ENCODE measurements at regions not wholly inside any gene's neighbourhood (a gene's known extent, or its start where the extent isn't known, plus 50 kb on each side); places are given as distances from the start of the nearest gene placed in this dataset.

GRCh38 chr18:57202881-57203280 lies 56.0 kb downstream of the BOD1L2 start:
- no peaks in the 10 kb centered on the region for H3K36me3 Mint-ChIP-seq (ENCODE audit: insufficient read depth)
- ATAC-seq (replicated peaks) (no peak), DNase-seq (no peak)
- H3K27ac Mint-ChIP-seq = no peak overlapping the region
- H3K4me3 Mint-ChIP-seq = no peak overlapping the region
- H3K27me3 Mint-ChIP-seq = peaks cover 12 to 36% of the 10 kb centered on the region in 2 donors
- H3K4me1 Mint-ChIP-seq (ENCODE audit: low read depth in 2 of 2) = no peaks in the 10 kb centered on the region
- peaks cover 0 to 2% of the 10 kb centered on the region in 2 donors for H3K9me3 Mint-ChIP-seq

GRCh38 chr18:57205641-57206040 lies 58.8 kb downstream of the BOD1L2 start:
- DNase-seq (no peak), ATAC-seq (replicated peaks) (no peak)
- H3K4me1 Mint-ChIP-seq (ENCODE audit: low read depth in 2 of 2) = peaks cover 0 to 8% of the 10 kb centered on the region in 2 donors
- no peak overlapping the region for H3K4me3 Mint-ChIP-seq
- H3K9me3 Mint-ChIP-seq = peaks cover 0 to 2% of the 10 kb centered on the region in 2 donors
- H3K27me3 Mint-ChIP-seq = peaks cover 14 to 36% of the 10 kb centered on the region in 2 donors
- H3K36me3 Mint-ChIP-seq (ENCODE audit: insufficient read depth) = no peaks in the 10 kb centered on the region
- H3K27ac Mint-ChIP-seq = no peak overlapping the region

GRCh38 chr18:57207124-57207916 lies 60.4 kb downstream of the BOD1L2 start:
- Mint-ChIP-seq H3K27me3 (peaks cover 16 to 38% of the 10 kb centered on the region in 2 donors), H3K4me3 (no peak overlapping the region), H3K4me1 (ENCODE audit: low read depth in 2 of 2) (peaks cover 0 to 8% of the 10 kb centered on the region in 2 donors), H3K9me3 (peaks cover 0 to 2% of the 10 kb centered on the region in 2 donors), H3K27ac (no peak overlapping the region), H3K36me3 (ENCODE audit: insufficient read depth) (no peaks in the 10 kb centered on the region)
- DNase-seq = no peak
- ATAC-seq (replicated peaks) = no peak

GRCh38 chr18:57208047-57208446 lies 61.2 kb downstream of the BOD1L2 start:
- Mint-ChIP-seq H3K27ac (no peak overlapping the region), H3K4me1 (ENCODE audit: low read depth in 2 of 2) (peaks cover 0 to 8% of the 10 kb centered on the region in 2 donors), H3K27me3 (peaks cover 16 to 38% of the 10 kb centered on the region in 2 donors), H3K36me3 (ENCODE audit: insufficient read depth) (no peaks in the 10 kb centered on the region), H3K4me3 (no peak overlapping the region), H3K9me3 (peaks cover 0 to 2% of the 10 kb centered on the region in 2 donors)
- DNase-seq (no peak), ATAC-seq (replicated peaks) (no peak)

- H3K4me1 Mint-ChIP-seq (ENCODE audit: low read depth in 2 of 2) = peaks cover 0 to 8% of the 10 kb centered on the region in 2 donors
- H3K27me3 Mint-ChIP-seq = peaks cover 16 to 40% of the 10 kb centered on the region in 2 donors
- DNase-seq (no peak), ATAC-seq (replicated peaks) (no peak)
- H3K27ac Mint-ChIP-seq = no peak overlapping the region
- H3K4me3 Mint-ChIP-seq = peak overlapping the region in 1 of 2 donors; percentile 64
- H3K9me3 Mint-ChIP-seq = peaks cover 0 to 2% of the 10 kb centered on the region in 2 donors
- H3K36me3 Mint-ChIP-seq (ENCODE audit: insufficient read depth) = no peaks in the 10 kb centered on the region
Measured at GRCh38 chr18:57209713-57210106, 62.8 kb downstream of the BOD1L2 start.

GRCh38 chr18:57210107-57210715 lies 63.3 kb downstream of the BOD1L2 start:
- ATAC-seq (replicated peaks) (no peak), DNase-seq (no peak)
- no peak overlapping the region for H3K27ac Mint-ChIP-seq
- H3K27me3 Mint-ChIP-seq = peaks cover 16 to 40% of the 10 kb centered on the region in 2 donors
- H3K36me3 Mint-ChIP-seq (ENCODE audit: insufficient read depth) = no peaks in the 10 kb centered on the region
- peaks cover 0 to 2% of the 10 kb centered on the region in 2 donors for H3K9me3 Mint-ChIP-seq
- H3K4me3 Mint-ChIP-seq = peak overlapping the region in 1 of 2 donors; percentile 64
- peaks cover 0 to 8% of the 10 kb centered on the region in 2 donors for H3K4me1 Mint-ChIP-seq (ENCODE audit: low read depth in 2 of 2)

GRCh38 chr18:57210716-57211411 lies 64.0 kb downstream of the BOD1L2 start:
- Mint-ChIP-seq H3K36me3 (ENCODE audit: insufficient read depth) (no peaks in the 10 kb centered on the region), H3K27ac (no peak overlapping the region), H3K4me1 (ENCODE audit: low read depth in 2 of 2) (peaks cover 0 to 8% of the 10 kb centered on the region in 2 donors)

GRCh38 chr18:57211412-57211750 lies 64.5 kb downstream of the BOD1L2 start:
- Mint-ChIP-seq H3K9me3 (peaks cover 0 to 2% of the 10 kb centered on the region in 2 donors), H3K4me1 (ENCODE audit: low read depth in 2 of 2) (peaks cover 0 to 8% of the 10 kb centered on the region in 2 donors), H3K4me3 (no peak overlapping the region), H3K27me3 (peaks cover 16 to 40% of the 10 kb centered on the region in 2 donors), H3K36me3 (ENCODE audit: insufficient read depth) (no peaks in the 10 kb centered on the region), H3K27ac (no peak overlapping the region)
- ATAC-seq (replicated peaks) (no peak), DNase-seq (no peak)

More at GRCh38 chr18:57210716-57211411, 64.0 kb downstream of the BOD1L2 start:
- no peak for ATAC-seq (replicated peaks)
- peaks cover 0 to 2% of the 10 kb centered on the region in 2 donors for H3K9me3 Mint-ChIP-seq
- DNase-seq = no peak
- peaks cover 16 to 40% of the 10 kb centered on the region in 2 donors for H3K27me3 Mint-ChIP-seq
- no peak overlapping the region for H3K4me3 Mint-ChIP-seq

- H3K4me1 Mint-ChIP-seq (ENCODE audit: low read depth in 2 of 2) = peaks cover 0 to 8% of the 10 kb centered on the region in 2 donors
- H3K4me3 Mint-ChIP-seq = no peak overlapping the region
Measured at GRCh38 chr18:57211776-57212175, 64.9 kb downstream of the BOD1L2 start.

GRCh38 chr18:57212678-57213077 lies 65.8 kb downstream of the BOD1L2 start:
- no peak overlapping the region for H3K27ac Mint-ChIP-seq
- H3K4me3 Mint-ChIP-seq = no peak overlapping the region
- H3K4me1 Mint-ChIP-seq (ENCODE audit: low read depth in 2 of 2) = peaks cover 0 to 8% of the 10 kb centered on the region in 2 donors
- no peaks in the 10 kb centered on the region for H3K36me3 Mint-ChIP-seq (ENCODE audit: insufficient read depth)
- ATAC-seq (replicated peaks) (no peak), DNase-seq (no peak)
- peaks cover 0 to under 1% of the 10 kb centered on the region in 2 donors for H3K9me3 Mint-ChIP-seq
- H3K27me3 Mint-ChIP-seq = peaks cover 12 to 34% of the 10 kb centered on the region in 2 donors

More at GRCh38 chr18:57211776-57212175, 64.9 kb downstream of the BOD1L2 start:
- H3K27ac Mint-ChIP-seq = no peak overlapping the region
- no peak for ATAC-seq (replicated peaks)
- peaks cover 0 to 2% of the 10 kb centered on the region in 2 donors for H3K9me3 Mint-ChIP-seq
- H3K27me3 Mint-ChIP-seq = peaks cover 16 to 40% of the 10 kb centered on the region in 2 donors
- no peaks in the 10 kb centered on the region for H3K36me3 Mint-ChIP-seq (ENCODE audit: insufficient read depth)
- DNase-seq = no peak

- ATAC-seq (replicated peaks) = no peak
Measured at GRCh38 chr18:57214976-57215375, 68.1 kb downstream of the BOD1L2 start.

GRCh38 chr18:57218281-57218680 lies 71.4 kb downstream of the BOD1L2 start:
- no peak overlapping the region for H3K4me3 Mint-ChIP-seq
- H3K36me3 Mint-ChIP-seq (ENCODE audit: insufficient read depth) = no peaks in the 10 kb centered on the region
- no peak overlapping the region for H3K27ac Mint-ChIP-seq
- DNase-seq (no peak), ATAC-seq (replicated peaks) (no peak)
- peaks cover 0 to 24% of the 10 kb centered on the region in 2 donors for H3K27me3 Mint-ChIP-seq
- H3K9me3 Mint-ChIP-seq = no peaks in the 10 kb centered on the region
- H3K4me1 Mint-ChIP-seq (ENCODE audit: low read depth in 2 of 2) = no peaks in the 10 kb centered on the region

More at GRCh38 chr18:57214976-57215375, 68.1 kb downstream of the BOD1L2 start:
- Mint-ChIP-seq H3K27me3 (peaks cover 8 to 16% of the 10 kb centered on the region in 2 donors), H3K9me3 (no peaks in the 10 kb centered on the region), H3K36me3 (ENCODE audit: insufficient read depth) (no peaks in the 10 kb centered on the region), H3K27ac (no peak overlapping the region), H3K4me1 (ENCODE audit: low read depth in 2 of 2) (peaks cover 0 to 2% of the 10 kb centered on the region in 2 donors), H3K4me3 (no peak overlapping the region)
- no peak for DNase-seq

- H3K36me3 Mint-ChIP-seq (ENCODE audit: insufficient read depth) = no peaks in the 10 kb centered on the region
- H3K9me3 Mint-ChIP-seq = no peaks in the 10 kb centered on the region
- H3K27ac Mint-ChIP-seq = no peak overlapping the region
- DNase-seq (no peak), ATAC-seq (replicated peaks) (no peak)
- peaks cover 0 to 17% of the 10 kb centered on the region in 2 donors for H3K27me3 Mint-ChIP-seq
- H3K4me1 Mint-ChIP-seq (ENCODE audit: low read depth in 2 of 2) = no peaks in the 10 kb centered on the region
- no peak overlapping the region for H3K4me3 Mint-ChIP-seq
Measured at GRCh38 chr18:57219964-57220363, 73.1 kb downstream of the BOD1L2 start.
